ENCODE measurements at regions not wholly inside any gene's neighbourhood (a gene's known extent, or its start where the extent isn't known, plus 50 kb on each side); places are given as distances from the start of the nearest gene placed in this dataset.
A peak's percentile ranks its signal among the peaks of the same experiment; 100 is the strongest.

DNA sequence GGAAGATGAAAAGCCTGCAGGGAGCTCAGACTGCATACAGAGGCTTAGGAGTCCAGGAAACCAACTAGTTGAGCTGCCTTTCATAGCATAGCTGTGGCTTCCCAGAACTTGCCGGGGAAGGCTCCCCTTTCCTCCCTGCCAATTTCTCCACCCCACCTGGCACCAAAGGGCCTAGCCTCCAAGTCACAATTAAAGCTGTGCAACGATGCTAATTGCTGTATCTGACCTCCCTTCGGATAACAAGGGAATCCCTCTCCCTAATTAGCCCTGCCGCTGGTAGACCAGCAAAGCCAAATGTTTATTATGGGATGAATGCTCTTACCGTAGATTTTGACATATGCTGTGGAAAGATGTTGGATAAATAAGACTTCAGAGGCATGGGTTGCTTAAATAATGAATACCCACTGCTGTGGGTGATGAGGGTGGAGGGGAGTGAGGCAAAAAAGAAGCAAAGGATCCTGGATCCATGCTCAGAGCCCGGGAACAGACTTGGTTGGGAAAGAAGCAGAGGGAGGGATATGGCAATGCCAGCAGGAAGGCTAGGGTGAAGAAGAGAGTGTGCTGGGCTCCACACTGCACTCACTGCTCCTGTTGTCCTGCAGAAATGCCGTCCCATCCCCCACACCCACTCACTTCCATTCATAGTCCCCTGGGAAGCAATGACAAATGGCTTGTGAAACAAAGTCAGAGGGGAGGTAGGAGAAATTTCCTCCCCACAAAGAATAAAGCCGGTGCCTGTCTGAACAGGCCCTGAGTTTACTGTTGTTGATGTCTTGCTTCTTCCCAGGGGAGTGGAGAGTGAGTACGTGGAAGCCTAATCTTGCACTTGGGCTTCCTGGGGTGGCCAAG lies 608.1 kb upstream of the CADM1 start:
- no peak for DNase-seq (ENCODE audit: low read depth)

DNA sequence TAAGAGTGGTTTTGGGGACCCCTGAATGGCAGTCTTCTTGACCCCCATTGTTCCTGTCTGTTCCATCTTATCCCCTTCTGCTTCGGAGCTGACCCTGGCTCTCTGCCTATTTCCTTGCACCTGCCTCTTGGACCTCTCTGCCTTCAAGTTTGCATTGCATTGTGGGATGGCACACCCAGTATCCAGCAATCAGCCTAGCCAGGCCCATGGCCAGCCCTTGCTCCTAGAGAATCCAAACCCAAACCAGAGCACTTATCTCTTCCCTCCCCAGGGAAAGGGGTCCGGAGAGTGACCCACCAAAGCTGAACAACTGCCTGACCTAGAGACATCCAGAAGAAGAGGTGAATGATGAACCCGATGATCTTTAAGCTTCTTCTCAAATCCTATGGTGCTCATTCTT lies 607.3 kb upstream of the CADM1 start:
- DNase-seq (ENCODE audit: low read depth) = no peak

DNA sequence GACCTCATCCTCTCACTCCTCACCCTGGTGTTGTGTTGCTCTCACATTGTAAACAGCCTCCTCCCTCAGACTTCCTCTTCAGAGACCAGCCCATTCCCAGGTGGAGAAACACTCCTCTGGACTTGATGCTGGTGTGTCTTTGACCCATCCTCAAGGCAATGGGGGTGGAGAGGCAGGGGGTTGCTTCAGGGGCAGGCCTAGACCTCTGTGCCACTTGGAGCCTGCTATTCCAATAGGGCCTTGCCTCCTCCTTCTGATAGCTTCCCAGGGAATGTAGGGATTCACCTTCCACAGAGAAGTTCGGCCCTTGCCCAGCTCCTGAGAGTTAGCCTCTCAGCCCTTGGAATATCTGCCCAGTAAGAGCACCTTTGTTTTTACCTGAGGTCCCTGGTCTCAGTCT lies 606.6 kb upstream of the CADM1 start:
- DNase-seq (ENCODE audit: low read depth) = no peak

DNA sequence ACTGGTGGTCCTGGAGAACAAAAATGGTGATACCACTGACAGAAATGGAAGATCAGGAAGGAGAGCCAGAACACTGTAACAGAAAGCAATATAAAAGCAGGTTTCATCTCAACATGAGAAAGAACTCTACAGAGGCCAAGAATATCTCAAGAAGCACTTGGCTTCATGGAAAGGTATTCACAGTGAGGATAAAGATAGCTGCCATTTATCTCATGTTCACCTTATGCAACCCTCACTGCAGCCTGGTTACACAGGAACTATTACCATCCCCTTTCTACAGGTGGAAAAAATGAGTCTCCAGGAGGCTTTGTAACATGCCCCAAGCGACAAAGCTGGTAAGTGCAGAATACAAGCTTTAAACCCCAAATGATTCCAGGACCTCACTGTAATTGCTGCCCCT lies 606.1 kb upstream of the CADM1 start:
- no peak for DNase-seq (ENCODE audit: low read depth)

DNA sequence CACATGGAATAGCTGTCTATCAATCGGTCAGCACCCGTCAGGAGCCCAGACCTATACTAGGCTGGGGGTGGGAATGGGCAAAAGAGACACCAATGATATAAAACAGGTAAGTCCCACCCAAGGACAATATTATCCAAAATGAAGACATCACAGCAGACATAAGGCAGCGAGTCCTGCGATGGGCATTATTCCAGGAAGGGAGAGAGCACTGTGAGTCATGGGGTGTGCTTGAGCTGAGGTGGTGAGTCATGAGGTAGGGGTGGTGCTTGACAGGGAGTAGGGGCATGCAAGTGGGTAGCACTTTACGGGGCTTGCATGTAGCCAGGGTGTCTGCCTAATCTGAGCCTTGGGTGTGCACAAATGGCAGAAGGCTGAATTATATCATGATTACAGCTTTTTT lies 605.0 kb upstream of the CADM1 start:
- peak; percentile 34 for DNase-seq (ENCODE audit: low read depth)

DNA sequence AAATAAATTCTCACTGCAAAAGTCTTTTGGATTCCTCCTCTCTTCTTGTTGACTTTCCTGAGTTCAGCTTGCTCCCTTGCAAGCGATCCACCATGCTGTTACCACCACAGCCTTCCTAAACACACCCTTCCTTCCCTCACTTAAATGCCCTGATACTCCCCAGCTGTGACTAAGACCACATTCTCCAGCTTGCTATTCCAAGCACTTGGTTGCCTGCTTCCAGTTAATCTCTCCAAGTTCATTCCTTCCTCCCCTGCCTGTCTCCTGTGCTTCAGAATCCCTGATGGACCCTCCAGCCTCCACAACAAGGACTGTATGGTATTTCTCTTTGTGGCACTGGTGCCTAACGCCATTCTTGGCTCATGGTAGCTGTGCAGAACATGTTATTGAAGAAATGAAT lies 603.9 kb upstream of the CADM1 start:
- no peak for DNase-seq (ENCODE audit: low read depth)

DNA sequence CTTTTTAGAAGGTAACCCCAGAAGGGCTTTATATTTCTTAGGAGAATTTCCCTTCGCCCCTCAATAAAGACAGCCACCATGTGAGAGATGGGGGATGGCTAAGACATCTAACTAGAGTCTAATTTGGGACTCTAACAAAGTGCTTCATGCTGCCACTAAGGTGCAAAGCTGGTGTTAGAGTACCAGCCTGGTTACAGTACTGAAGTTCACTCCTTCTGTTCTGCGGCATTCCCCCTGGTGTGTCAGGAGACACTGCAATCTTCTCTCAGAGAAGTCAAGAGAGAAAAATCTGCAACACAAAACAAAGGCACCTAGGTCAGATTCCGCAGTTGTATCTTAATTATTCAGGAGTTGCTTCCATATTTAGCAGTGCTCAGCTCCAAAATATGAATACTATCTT lies 603.0 kb upstream of the CADM1 start:
- DNase-seq (ENCODE audit: low read depth) = no peak

DNA sequence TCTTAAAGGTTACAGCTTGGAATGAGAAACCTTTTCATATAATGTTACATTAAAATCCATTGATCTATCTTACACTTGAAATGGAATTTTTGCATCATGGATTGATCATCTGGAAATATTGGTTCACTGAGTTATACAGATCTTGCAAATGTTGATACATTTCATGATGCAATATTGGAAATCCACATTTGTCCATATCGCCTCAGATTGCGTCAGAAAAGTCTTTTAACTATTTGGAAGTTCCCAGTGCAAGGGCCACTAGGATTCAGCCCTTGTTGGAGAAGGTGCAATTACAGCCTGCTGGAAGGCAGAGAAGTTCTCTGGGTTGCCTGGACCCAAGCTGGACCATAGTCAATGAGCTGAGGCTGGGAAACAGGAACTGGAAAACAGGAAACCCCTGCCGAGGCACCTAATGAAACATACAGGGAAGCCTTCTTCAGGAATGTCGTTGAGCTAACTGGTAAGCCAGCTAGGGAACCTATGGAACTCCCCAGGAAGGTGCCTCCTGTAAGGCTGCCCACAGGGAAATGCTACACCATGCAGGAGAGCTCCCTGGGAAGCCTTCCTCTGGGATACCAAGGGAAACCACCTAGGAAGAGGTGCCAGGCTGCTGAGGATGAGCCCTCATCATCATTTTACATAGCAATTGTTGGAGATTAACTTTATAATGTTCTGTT lies 600.4 kb upstream of the CADM1 start:
- DNase-seq (ENCODE audit: low read depth) = no peak

DNA sequence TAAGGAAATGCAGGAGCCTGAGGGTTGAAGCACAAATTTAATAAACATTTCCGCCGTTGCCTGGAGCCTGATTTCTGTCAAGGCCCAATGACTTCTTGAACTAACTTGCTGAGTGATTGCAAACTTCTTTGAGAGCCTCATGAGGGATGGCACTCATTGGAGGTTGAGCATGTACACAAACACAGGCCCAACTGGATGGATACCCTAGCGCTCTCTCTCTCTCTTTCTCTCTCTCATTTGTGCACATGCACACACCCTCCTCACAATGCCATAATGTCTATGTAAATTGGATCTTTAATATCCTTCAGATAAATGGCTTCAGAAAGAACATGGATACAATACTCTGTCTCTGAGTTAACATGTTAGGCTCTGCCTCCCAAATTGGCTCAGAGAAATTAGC lies 597.7 kb upstream of the CADM1 start:
- DNase-seq (ENCODE audit: low read depth) = no peak

DNA sequence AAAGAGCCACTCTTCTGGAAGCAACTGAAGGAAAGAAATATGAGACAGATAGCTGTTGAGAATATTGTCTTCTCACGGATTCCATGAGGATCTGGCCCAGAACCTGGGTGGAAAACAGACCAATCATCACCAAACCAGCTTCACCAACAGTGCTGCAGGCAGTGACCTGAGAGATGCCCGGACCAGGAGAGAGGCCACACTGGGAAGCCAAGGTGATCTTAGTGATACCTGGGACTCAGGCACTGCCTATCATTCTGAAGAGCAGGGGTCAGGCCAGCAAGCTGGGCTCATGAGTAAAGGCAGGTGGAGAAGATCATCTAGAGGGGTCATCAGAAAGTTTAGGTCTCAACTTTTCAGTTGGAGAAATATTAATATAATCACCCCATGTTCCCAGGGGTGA lies 595.8 kb upstream of the CADM1 start:
- no peak for DNase-seq (ENCODE audit: low read depth)

DNA sequence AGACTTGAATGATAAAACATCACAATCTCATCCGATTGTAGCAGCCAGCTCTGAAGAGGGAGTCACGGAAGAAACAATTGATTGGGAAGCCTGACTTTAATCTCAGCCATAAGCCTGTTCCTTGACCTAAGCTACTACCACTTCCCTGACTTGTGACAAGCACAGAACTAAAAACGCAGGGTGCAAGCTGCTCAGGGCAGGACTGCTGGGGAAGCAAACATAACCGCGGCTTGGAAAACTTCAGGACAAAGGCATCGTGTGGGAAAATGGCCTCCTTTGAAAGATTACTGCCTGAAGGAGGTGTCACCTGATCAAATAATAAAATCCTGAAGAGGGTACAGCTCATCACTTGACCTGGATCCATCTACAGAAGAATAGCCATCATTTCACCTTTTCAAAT lies 595.3 kb upstream of the CADM1 start:
- no peak for DNase-seq (ENCODE audit: low read depth)

DNA sequence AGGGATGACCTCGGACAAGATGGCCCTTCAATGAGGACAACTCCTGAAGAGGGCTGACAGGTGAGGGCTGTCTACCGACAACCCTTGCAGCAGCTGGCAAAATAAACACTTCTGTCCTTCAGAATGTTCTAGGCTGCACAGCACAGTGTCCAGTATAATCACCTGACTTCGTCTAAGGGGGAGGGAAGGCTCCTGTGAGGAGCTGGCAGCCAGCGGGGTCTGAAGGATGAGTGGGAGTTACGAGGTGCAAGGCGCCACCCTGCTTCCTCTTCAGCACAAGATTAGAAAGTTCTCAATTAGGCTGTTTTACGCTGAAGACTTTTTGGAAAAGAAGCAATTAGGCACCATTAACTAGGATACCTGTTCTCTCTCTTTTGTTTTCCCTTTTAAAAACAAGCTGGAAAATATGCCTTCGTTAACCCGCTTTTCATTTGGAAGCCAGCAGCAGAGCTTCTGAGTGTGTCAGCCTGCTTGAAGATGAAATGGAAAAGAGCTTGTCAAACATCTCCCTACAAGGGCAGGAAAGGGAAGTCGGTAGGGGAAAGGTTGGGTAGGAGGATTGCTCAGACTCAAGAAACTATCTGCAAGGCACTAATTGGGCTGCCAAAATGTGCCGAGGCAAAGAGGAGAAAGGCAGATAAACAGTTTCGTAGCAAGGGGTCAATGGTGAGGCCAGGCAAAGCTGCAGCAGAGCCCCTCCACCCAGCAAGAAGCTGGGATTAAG lies 592.2 kb upstream of the CADM1 start:
- no peak for DNase-seq (ENCODE audit: low read depth)

DNA sequence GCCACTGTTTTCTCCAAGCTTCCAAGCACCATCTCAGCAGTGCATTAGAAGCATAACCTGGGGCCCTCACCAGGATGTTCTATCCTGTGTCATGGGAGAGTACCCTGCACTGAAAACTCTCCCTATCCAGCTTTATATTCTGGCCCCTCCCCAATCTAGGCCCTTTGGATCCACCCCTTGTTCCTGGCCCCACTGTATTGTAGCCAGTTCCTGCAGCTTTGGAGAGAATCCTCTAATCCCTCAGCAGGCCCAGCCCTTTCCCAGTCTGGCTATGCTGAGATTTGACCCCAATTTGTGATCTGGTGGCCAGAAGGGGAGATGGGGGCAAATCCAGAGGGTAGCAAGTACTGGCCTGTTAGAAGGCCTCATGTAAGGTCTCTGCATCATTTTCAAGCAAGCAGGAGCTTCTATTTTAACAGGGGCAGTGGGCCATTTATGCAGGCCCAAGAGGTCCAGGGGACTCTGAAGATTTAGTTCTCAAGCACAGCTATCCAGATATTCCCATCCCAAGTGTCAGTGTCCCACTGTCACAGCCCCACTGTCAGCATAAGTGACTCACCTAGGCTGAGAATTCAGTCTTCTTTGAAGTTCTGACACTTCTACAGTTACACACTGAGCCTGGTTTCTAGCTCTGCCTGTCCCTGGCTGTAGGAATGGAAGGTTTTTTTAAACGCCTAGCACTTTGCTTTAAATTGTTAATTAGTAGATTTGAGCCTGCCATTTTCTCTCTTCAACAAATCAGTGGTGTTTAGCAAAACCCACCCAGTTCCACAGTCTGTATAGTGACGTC lies 589.5 kb upstream of the CADM1 start:
- no peak for DNase-seq (ENCODE audit: low read depth)

DNA sequence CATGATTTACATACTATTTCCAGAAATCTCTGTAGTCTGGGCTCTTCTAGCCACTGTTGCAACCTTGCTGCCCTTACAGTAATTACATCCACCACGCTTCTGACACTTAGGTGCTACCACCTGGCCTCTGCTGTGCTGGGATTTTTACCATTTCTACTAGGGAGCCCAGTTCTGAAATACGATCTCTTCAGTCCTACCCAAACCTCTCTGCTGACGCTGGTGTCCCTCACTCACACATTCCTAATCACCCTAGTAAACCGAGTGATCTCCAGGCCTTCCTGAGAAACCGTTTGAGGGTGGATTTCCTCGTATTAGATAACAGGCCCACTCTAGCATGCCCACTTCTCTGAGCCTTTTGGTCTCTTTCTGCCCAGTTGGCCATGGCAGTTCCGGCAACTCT lies 588.9 kb upstream of the CADM1 start:
- no peak for DNase-seq (ENCODE audit: low read depth)

DNA sequence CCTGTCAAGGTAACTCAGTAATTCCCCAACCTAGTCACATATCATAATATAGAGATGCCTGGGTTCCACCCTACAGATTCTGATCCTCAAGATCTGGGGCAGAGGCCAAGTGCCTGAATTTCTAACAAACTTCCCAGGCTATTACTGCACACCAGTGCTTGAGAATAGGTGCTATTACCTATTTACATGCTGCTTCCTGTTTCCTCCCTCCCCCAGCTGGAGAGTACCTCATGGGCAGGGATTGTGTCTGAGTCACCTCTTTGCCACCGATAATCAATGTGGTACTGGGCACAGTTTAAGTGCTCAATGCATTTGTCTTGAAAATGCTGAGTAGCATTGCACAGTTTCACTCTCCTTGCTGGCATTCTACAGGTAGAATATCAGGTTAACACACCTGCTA lies 582.2 kb upstream of the CADM1 start:
- DNase-seq (ENCODE audit: low read depth) = no peak

DNA sequence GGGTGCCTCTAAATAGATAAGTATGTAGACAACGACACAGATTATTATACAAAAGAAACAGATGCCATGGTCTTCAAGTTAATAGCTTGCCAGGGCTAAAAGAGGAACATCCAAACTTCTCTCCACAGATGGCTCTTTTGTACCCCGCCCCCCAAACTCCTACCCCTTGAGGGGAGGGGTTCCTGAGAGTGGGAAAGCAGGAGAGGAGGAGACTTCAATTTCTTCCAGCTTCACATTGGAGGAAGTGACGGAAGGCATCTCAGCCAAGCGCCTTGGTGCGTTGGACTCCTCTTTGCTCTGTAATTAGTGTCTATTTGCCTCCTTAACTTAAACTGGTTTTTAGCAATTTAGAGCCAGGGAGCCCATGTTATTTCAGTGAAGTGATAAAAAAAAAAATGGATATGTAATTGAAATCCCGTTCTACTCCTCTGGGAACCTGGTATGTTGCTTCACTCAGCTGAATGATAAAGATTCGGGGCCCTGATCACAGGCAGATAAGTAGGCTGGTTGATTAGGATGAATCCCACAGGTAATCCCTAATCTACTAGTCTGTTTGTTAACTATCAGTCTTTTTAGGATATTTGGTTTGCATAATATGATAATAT lies 580.9 kb upstream of the CADM1 start:
- no peak for DNase-seq (ENCODE audit: low read depth)

DNA sequence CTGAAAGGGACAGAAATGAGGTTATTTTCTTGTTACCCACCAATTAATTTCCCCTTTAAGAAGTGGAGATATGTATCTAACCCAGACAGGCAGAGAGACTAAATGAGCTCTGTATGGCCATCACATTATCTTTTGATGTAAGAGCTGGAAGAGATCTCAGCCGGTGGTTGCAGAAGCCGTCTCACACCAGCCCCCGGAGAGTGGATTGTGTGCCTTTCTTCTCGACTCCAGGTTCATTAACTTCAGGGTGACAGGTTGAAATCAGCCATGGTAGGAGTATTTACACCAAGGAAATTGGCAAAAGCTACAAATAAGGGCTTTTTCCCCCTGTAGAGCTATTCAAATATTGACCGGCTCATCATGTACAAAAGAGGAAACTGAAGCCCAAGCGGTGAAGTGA lies 580.3 kb upstream of the CADM1 start:
- DNase-seq (ENCODE audit: low read depth) = no peak

DNA sequence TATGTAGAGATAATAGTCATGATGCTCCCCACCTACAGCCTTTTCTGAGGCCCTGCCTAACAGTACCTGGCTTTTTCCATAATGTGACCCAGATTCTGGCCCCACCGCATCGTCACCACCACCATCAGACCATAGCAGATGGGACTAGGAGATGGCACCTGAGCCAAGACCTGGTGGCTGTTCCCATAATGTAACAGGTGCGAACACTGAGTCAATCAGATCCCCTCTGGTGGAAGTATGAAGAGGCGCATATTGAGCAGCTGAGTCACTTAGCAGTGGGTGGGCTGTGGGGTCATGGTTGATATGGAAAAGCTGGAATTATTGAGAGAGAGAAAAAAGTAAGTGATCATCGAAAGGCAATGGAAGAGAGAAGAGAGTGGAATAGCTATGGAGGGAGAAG lies 578.0 kb upstream of the CADM1 start:
- no peak for DNase-seq (ENCODE audit: low read depth)

DNA sequence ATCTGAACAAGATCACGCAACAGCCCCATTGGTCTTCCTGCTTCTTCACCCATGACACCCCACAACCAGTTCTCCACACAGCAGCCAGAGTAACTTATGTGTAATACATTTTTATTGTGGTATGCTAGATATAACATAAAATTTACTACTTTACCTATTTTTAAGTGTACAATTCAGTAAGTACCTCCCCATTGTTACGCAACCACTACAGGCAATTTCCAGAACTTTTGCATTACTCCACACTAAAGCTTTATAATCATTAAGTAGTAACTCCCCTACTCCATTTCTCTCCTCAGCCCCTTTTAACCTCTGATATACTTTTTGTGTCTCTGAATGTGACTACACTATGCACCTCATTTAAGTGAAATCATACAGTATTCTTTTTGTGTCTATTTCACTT lies 575.4 kb upstream of the CADM1 start:
- no peak for DNase-seq (ENCODE audit: low read depth)

DNA sequence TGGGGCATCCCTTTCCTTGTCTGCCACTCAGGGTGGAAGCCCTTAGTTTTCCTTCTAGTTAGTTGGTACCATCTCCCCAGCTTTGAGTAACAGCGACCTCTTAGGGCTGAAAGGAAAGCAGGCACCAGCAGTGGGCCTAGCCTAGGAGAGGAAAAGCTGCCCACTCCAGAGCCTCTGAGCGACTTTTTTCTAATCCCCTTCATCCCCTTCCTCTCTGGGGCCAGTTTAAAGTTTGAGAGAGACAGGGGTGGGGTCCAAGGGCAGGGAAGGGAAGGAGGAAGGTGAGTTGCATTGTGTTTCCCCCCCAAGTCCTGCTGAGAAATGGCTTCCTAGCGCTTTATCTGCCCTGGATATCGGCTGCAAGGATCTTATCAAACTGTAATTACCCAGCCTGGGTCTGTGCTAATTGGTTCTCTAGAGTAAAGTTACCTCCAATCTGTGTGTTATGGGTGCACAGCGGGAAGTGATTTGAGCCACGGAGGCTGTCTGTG lies 573.9 kb upstream of the CADM1 start:
- no peak for DNase-seq (ENCODE audit: low read depth)

DNA sequence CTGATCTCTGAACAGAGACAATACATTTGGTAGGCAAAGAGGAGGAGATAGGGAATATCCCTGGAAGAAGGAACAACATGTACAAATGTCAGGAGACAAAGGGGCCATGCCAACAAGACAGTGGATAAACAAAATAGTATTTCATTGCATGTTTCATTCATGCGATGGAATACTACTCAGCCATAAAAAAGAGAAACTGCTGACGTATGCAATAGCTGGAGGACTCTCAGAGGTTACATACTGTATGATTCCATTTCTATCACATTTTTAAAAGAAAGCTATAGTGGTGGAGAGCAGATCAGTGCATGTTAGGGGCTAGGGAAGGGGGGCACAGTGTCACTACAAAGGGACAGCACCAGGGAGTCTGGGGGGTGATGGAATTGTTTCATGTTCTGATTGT lies 572.9 kb upstream of the CADM1 start:
- no peak for DNase-seq (ENCODE audit: low read depth)

Data from iris pigment epithelial cell (primary cell).